ENCODE measurements at regions not wholly inside any gene's neighbourhood (a gene's known extent, or its start where the extent isn't known, plus 50 kb on each side); places are given as distances from the start of the nearest gene placed in this dataset.
"Not testable (repeated sequence)": the region's sequence is repeated elsewhere in the genome, so short reads cannot be mapped to it uniquely, and the experiment has no call there.

DNA sequence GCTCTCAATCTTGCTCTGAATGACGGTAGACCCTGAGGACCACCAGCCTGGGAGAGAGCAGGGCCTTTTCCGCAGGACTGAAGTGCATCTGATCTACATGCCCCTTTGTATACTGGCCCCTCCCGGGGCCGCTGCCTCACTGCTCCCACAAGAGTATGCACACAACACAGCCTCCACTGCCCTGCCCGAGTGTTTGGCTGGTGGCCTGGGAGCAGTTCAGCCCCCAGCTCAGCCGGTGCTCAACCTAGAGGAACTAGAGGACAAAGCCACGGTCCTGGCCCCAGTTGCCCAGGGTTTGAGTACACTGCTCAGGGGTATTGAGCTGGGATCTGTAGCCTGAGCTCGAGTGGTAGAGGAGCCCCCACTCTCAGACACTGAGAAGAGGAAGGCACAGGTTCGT lies 118.9 kb upstream of the CAB39 start:
- DNase-seq = no peak

DNA sequence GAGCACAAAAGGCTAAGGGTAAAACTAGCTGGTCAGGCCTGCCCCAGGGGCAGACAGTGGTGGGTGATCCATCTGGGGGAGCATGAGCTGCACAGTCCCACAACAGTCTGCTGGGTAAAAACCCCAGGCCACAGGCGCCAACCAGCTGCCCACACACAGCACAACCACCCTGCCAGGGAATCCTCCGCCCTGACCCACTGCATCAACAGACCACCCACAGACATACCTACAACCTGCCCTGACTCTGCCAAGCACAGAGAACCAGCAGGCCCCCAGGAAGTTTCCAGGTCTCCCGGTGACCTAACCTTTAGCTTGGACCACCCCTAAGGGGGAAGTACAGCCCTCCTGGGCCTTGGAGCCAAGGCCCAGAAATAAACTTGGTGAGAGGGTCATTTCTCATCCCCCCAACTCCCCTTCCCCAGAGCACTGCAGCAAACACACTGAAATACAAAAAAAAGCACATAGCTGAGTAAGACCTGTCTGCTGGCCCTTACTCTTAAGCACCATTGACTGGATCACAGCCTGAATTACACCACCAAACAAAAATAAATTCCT lies 118.3 kb upstream of the CAB39 start:
- no peak for DNase-seq

GRCh38 chr2:230599853-230600252 lies 112.8 kb upstream of the CAB39 start:
- DNase-seq = no peak

GRCh38 chr2:230600285-230600684 lies 112.4 kb upstream of the CAB39 start:
- no peak for DNase-seq

DNA sequence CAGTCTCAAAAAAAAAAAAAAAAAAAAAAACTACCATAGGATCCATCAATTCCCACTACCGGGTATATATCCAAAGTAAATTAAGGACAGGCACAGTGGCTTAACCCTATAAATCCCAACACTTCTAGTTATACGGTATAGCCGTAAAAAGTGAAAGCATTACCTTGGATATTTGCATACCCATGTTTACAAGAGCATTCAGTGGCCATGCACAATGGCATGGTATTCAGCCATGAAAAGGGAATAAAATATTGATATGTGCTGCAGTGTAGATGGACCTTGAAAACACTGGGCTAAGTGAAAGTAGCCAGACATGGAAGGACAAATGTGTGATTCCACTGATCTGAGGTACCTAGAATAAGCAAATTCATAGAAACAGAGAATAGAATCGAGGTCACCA lies 111.8 kb upstream of the CAB39 start:
- no peak for DNase-seq

- DNase-seq = no peak
Measured at GRCh38 chr2:230601510-230601909, 111.1 kb upstream of the CAB39 start.

GRCh38 chr2:230602562-230603230 lies 109.9 kb upstream of the CAB39 start:
- peak; percentile 41 for DNase-seq

DNA sequence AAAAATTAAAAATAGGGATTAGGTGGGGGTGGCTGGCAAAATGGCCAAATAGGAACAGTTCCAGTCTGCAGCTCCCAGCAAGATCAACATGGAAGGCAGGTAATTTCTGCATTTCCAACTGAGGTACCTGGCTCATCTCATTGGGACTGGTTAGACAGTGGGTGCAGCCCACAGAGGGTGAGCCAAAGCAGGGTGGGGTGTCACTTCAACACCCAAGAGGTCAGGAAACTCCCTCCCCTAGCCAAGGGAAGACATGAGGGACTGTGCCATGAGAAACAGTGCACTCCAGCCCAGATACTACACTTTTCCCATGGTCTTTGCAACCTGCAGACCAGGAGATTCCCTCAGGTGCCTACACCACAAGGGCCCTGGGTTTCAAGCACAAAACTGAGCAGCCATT lies 109.3 kb upstream of the CAB39 start:
- DNase-seq = not testable (repeated sequence)

DNA sequence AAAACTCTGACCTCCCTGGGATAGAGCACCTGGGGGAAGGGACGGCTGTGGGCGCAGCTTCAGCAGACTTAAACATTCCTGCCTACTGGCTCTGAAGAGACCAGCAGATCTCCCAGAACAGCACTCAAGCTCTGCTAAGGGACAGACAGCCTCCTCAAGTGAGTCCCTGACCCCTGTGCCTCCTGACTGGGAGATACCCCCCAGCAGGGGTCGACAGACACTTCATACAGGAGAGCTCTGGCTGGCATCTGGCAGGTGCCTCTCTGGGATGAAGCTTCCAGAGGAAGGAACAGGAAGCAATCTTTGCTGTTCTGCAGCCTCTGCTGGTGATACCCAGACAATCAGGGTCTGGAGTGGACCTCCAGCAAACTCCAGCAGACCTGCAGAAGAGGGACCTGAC lies 108.5 kb upstream of the CAB39 start:
- DNase-seq = not testable (repeated sequence)

- no peak for DNase-seq
Measured at GRCh38 chr2:230614040-230614439, 98.6 kb upstream of the CAB39 start.

- DNase-seq = no peak
Measured at GRCh38 chr2:230614913-230615332, 97.7 kb upstream of the CAB39 start.

- not testable (repeated sequence) for DNase-seq
Measured at GRCh38 chr2:230617256-230617706, 95.4 kb upstream of the CAB39 start.

DNA sequence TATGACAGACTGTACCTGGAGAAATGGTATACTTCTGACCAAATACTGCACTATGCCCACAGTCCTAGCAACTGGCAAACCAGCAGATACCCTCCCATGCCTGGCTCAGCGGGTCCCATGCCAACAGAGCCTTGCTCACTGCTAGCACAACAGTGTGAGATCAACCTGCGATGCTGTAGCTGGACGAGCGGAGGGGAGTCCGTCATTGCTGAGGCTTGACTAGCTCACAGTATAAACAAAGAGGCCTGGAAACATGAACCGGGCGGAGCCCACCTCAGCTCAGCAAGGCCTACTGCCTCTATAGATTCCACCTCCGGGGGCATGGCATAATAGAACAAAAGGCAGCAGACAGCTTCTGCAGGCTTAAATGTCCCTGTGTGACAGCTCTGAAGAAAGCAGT lies 93.2 kb upstream of the CAB39 start:
- DNase-seq = no peak

- not testable (repeated sequence) for DNase-seq
Measured at GRCh38 chr2:230625220-230625619, 87.4 kb upstream of the CAB39 start.

DNA sequence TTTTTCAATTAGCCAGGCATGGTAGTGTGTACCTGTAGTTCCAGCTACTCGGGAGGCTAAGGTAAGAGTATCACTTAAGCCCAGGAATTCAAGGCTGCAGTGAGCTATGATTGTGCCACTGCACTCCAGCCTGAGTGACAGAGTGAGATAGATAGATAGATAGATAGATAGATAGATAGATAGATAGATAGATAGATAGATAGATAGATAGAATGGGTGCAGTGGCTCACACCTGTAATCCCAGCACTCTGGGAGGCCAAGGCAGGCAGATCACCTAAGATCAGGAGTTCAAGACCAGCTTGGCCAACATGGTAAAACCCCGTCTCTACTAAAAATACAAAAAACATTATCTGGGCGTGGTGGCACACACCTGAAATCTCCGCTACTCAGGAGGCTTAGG lies 85.6 kb upstream of the CAB39 start:
- not testable (repeated sequence) for DNase-seq

GRCh38 chr2:230627806-230628724 lies 84.6 kb upstream of the CAB39 start:
- no peak for DNase-seq

DNA sequence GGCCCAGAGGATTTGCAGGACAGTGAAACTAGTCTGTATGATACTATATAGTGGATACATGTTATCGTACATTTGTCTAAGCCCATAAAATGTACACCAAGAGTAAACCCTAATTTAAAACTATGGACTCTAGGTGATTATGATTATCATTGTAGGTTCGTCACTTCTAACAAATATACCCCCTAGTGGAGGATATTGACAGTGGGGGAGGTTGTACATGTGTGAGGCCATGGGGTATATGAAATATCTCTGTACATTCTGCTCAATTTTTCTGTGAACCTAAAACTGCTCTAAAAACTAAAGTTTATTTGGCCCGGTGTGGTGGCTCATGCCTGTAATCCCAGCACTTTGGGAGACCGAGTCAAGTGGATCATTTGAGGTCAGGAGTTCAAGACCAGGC lies 81.2 kb upstream of the CAB39 start:
- no peak for DNase-seq

- DNase-seq = no peak
Measured at GRCh38 chr2:230634146-230634545, 78.5 kb upstream of the CAB39 start.

GRCh38 chr2:230634721-230635313 lies 77.8 kb upstream of the CAB39 start:
- not testable (repeated sequence) for DNase-seq

GRCh38 chr2:230636684-230637271 lies 75.9 kb upstream of the CAB39 start:
- DNase-seq = no peak

DNA sequence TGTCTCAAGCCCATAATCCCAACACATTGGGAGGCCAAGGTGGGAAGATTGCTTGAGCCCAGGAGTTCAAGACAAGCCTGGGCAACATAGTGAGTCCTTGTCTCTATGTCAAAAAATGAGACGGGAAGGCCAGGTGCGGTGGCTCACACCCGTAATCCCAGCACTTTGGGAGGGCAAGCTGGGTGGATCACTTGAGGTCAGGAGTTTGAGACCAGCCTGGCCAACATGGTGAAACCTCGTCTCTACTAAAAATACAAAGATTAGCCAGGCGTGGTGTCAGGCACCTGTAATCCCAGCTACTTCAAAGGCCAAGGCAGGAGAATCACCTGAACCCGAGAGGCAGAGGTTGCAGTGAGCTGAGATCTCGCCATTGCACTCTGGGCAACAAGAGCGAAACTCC lies 75.2 kb upstream of the CAB39 start:
- DNase-seq = not testable (repeated sequence)

DNA sequence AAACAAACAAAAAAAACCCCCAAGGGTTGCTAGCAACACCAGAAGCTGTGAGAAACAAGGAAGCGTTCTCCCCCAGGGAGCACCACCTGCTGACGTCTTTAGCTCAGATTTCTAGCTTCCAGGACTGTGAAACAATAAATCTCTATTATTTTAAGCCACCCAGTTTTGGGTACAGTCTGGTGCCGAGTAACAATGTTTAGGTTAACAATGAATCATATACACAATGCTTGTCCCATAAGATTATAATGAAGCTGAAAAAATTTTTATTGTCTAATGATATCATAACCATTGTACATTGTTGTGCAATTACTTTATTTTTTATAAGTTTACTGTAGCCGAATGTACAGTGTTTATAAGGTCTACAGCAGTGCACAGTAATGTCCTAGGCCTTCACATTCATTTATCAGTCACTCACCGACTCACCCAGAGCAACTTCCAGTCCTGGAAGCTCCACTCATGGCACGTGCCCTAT lies 72.1 kb upstream of the CAB39 start:
- no peak for DNase-seq

DNA sequence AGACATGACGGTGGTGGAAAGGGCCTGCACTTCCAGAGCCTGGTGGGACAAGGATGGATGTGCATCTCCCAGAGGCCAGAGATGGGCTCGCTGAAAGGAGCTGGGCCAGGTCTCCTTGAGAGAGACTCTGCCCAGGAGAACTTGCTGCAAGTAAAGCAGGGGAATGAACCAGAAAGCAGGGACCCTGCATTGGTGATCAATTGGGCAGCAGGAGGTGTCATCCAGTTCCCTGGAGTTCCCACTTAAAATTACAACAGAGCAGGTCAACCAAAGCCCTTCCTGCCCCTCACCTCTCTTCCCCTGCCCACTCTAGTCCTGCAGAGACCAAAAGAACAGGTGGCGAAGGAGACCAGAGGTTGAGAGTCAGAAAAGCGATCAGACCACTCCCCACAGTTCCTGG lies 69.7 kb upstream of the CAB39 start:
- no peak for DNase-seq
